CD8-positive, alpha-beta memory T cell (primary cell): ENCODE measurements at regions not wholly inside any gene's neighbourhood (a gene's known extent, or its start where the extent isn't known, plus 50 kb on each side); places are given as distances from the start of the nearest gene placed in this dataset.
"Not testable (repeated sequence)": the region's sequence is repeated elsewhere in the genome, so short reads cannot be mapped to it uniquely, and the experiment has no call there.

Experiments used
- CTCF ChIA-PET: fragments of 350-600 bp; sonication (Branson Sonifier 250); formaldehyde crosslinking; loops from one replicate; lab custom pipeline; 2021; ENCODE audit warnings: antibody characterized with exemption; lab: Charles Lee
- POLR2A ChIA-PET: fragments of 350-600 bp; sonication (Branson Sonifier 250); formaldehyde crosslinking; loops from one replicate; lab custom pipeline; 2021; ENCODE audit warnings: antibody characterized with exemption; lab: Charles Lee
- DNase-seq, 5 donors: peaks; one replicate each; pipeline versions ENCODE4 v3.0.0 to v3.0.0-alpha.2; 2020 to 2022; ENCODE audit warnings: mixed read lengths in 1 of 5
- H3K27ac ChIP-seq: one replicate; pipeline ENCODE4 v1.7.0; 2013; ENCODE audit warnings: low read depth, mild to moderate bottlenecking, low read length, moderate library complexity
- H3K27me3 ChIP-seq: 2 replicates; pipeline ENCODE4 v1.7.0; 2013; ENCODE audit warnings: low read length, mild to moderate bottlenecking; ENCODE audit not compliant: insufficient read depth, poor library complexity, severe bottlenecking
- H3K36me3 ChIP-seq: 2 replicates; pipeline ENCODE4 v1.7.0; 2013; ENCODE audit warnings: mild to moderate bottlenecking, low read length, moderate library complexity; ENCODE audit not compliant: insufficient read depth
- H3K4me1 ChIP-seq: 2 replicates; pipeline ENCODE4 v1.7.0; 2013; ENCODE audit warnings: mild to moderate bottlenecking, low read length, moderate library complexity; ENCODE audit not compliant: insufficient read depth
- H3K4me3 ChIP-seq: 2 replicates; pipeline ENCODE4 v1.7.0; 2013; ENCODE audit warnings: mild to moderate bottlenecking, low read length
- H3K9me3 ChIP-seq: 2 replicates; pipeline ENCODE4 v1.7.0; 2013; ENCODE audit warnings: mild to moderate bottlenecking, low read length
- H3K27ac Mint-ChIP-seq, 8 donors: one replicate each; pipeline ENCODE4 v1.8.0; 2020 to 2021; ENCODE audit warnings: mixed read lengths in 8 of 8, mild to moderate bottlenecking in 6 of 8, inconsistent platforms in 3 of 8, moderate library complexity in 3 of 8
- H3K27me3 Mint-ChIP-seq, 2 donors: one replicate each; pipeline ENCODE4 v1.8.0; 2020 to 2021; ENCODE audit warnings: mixed read lengths in 2 of 2, mild to moderate bottlenecking in 1 of 2, moderate library complexity in 1 of 2
- H3K36me3 Mint-ChIP-seq, 3 donors: one replicate each; pipeline ENCODE4 v1.8.0; 2020 to 2021; ENCODE audit warnings: mixed read lengths in 3 of 3, inconsistent platforms in 1 of 3, mild to moderate bottlenecking in 1 of 3
- H3K4me1 Mint-ChIP-seq, 3 donors: one replicate each; pipeline ENCODE4 v1.8.0; 2020 to 2021; ENCODE audit warnings: mixed read lengths in 3 of 3, inconsistent platforms in 1 of 3, mild to moderate bottlenecking in 1 of 3
- H3K4me3 Mint-ChIP-seq, 7 donors: one replicate each; pipeline ENCODE4 v1.8.0; 2020 to 2021; ENCODE audit warnings: mixed read lengths in 7 of 7, mild to moderate bottlenecking in 6 of 7, moderate library complexity in 4 of 7, inconsistent platforms in 2 of 7
- H3K9me3 Mint-ChIP-seq, 5 donors: one replicate each; pipeline ENCODE4 v1.8.0; 2020 to 2022; ENCODE audit warnings: mixed read lengths in 5 of 5, mild to moderate bottlenecking in 3 of 5, moderate library complexity in 2 of 5, inconsistent platforms in 1 of 5

GRCh38 chr13:24985107-24985506 is 110.8 kb upstream of the PABPC3 start:
- H3K4me1 Mint-ChIP-seq: peaks cover 0 to 4% (median 4%) of the 10 kb centered on the region in 3 donors
- H3K27ac ChIP-seq: no peak overlapping the region
- CTCF ChIA-PET: interaction anchor here (1.9 kb wide), 1 partner anchor 10 kb away, joined by 6 read pairs; no protein-coding TSS in a partner anchor
- H3K4me3 ChIP-seq: no peak overlapping the region
- no peaks in the 10 kb centered on the region for H3K36me3 Mint-ChIP-seq
- no peaks in the 10 kb centered on the region for H3K9me3 ChIP-seq
- peaks cover 7% of the 10 kb centered on the region for H3K27me3 ChIP-seq
- POLR2A ChIA-PET: no interaction called here
- no peak for DNase-seq
- H3K27me3 Mint-ChIP-seq: peaks cover 10 to 63% of the 10 kb centered on the region in 2 donors
- no peak overlapping the region for H3K4me3 Mint-ChIP-seq
- H3K27ac Mint-ChIP-seq: no peak overlapping the region
- no peaks in the 10 kb centered on the region for H3K4me1 ChIP-seq
- no peaks in the 10 kb centered on the region for H3K9me3 Mint-ChIP-seq
- no peaks in the 10 kb centered on the region for H3K36me3 ChIP-seq

- Mint-ChIP-seq H3K9me3 (no peaks in the 10 kb centered on the region), H3K27me3 (peaks cover 10 to 71% of the 10 kb centered on the region in 2 donors), H3K4me1 (peaks cover 0 to 4% (median 4%) of the 10 kb centered on the region in 3 donors), H3K4me3 (no peak overlapping the region), H3K27ac (no peak overlapping the region), H3K36me3 (no peaks in the 10 kb centered on the region)
- H3K4me3 ChIP-seq: no peak overlapping the region
- no peaks in the 10 kb centered on the region for H3K9me3 ChIP-seq
- H3K36me3 ChIP-seq: no peaks in the 10 kb centered on the region
- no peak for DNase-seq
- H3K27me3 ChIP-seq: peaks cover 7% of the 10 kb centered on the region
- ChIA-PET POLR2A (no interaction called here), CTCF (interaction anchor here (1.9 kb wide), 1 partner anchor 9 kb away, joined by 6 read pairs; no protein-coding TSS in a partner anchor)
- no peaks in the 10 kb centered on the region for H3K4me1 ChIP-seq
- H3K27ac ChIP-seq: no peak overlapping the region
Observed at GRCh38 chr13:24985896-24986295, 110.0 kb upstream of the PABPC3 start.

- ChIA-PET POLR2A (no interaction called here), CTCF (no interaction called here)
- no peak for DNase-seq
- Mint-ChIP-seq H3K4me1 (peaks cover 0 to 4% (median 4%) of the 10 kb centered on the region in 3 donors), H3K27ac (no peak overlapping the region), H3K36me3 (no peaks in the 10 kb centered on the region), H3K4me3 (no peak overlapping the region), H3K9me3 (no peaks in the 10 kb centered on the region), H3K27me3 (peaks cover 10 to 77% of the 10 kb centered on the region in 2 donors)
- no peaks in the 10 kb centered on the region for H3K36me3 ChIP-seq
- no peak overlapping the region for H3K4me3 ChIP-seq
- H3K27me3 ChIP-seq: peaks cover 7% of the 10 kb centered on the region
- H3K9me3 ChIP-seq: no peaks in the 10 kb centered on the region
- no peak overlapping the region for H3K27ac ChIP-seq
- H3K4me1 ChIP-seq: no peaks in the 10 kb centered on the region
Observed at GRCh38 chr13:24986826-24987225, 109.1 kb upstream of the PABPC3 start.

- H3K4me3 Mint-ChIP-seq, DNase-seq, POLR2A ChIA-PET, H3K27ac Mint-ChIP-seq, H3K36me3 Mint-ChIP-seq, H3K4me1 Mint-ChIP-seq, H3K27me3 ChIP-seq, CTCF ChIA-PET, H3K4me1 ChIP-seq, H3K4me3 ChIP-seq, H3K9me3 ChIP-seq, H3K27ac ChIP-seq, H3K36me3 ChIP-seq, H3K9me3 Mint-ChIP-seq: not testable (repeated sequence)
- H3K27me3 Mint-ChIP-seq: peaks cover 7 to 51% of the 10 kb centered on the region in 2 donors
Observed at GRCh38 chr13:24989959-24990358, 106.0 kb upstream of the PABPC3 start.

- H3K9me3 Mint-ChIP-seq, H3K9me3 ChIP-seq, H3K36me3 ChIP-seq, H3K36me3 Mint-ChIP-seq, DNase-seq, CTCF ChIA-PET, H3K27ac Mint-ChIP-seq, H3K27ac ChIP-seq, POLR2A ChIA-PET, H3K4me1 Mint-ChIP-seq, H3K27me3 ChIP-seq, H3K4me1 ChIP-seq, H3K4me3 ChIP-seq, H3K4me3 Mint-ChIP-seq: not testable (repeated sequence)
- H3K27me3 Mint-ChIP-seq: peaks cover 11 to 43% of the 10 kb centered on the region in 2 donors
Observed at GRCh38 chr13:24992946-24993345, 103.0 kb upstream of the PABPC3 start.

- no peaks in the 10 kb centered on the region for H3K4me1 ChIP-seq
- H3K4me3 Mint-ChIP-seq: no peak overlapping the region
- peaks cover 3 to 4% (median 4%) of the 10 kb centered on the region in 3 donors for H3K4me1 Mint-ChIP-seq
- no peaks in the 10 kb centered on the region for H3K36me3 ChIP-seq
- H3K27ac ChIP-seq: no peak overlapping the region
- H3K9me3 ChIP-seq: no peaks in the 10 kb centered on the region
- H3K27me3 ChIP-seq: no peaks in the 10 kb centered on the region
- ChIA-PET POLR2A (no interaction called here), CTCF (interaction anchor here (1.2 to 2.5 kb wide), 4 partner anchors 10 to 42 kb away, joined by 4 to 12 read pairs (median 5); no protein-coding TSS in a partner anchor)
- H3K27ac Mint-ChIP-seq: no peak overlapping the region
- no peak overlapping the region for H3K4me3 ChIP-seq
- no peaks in the 10 kb centered on the region for H3K9me3 Mint-ChIP-seq
- H3K27me3 Mint-ChIP-seq: peaks cover 13 to 37% of the 10 kb centered on the region in 2 donors
- peak; percentile 18 to 65 (median 28) for DNase-seq
- no peaks in the 10 kb centered on the region for H3K36me3 Mint-ChIP-seq
Observed at GRCh38 chr13:24995225-24995804, 100.6 kb upstream of the PABPC3 start.

GRCh38 chr13:24997367-24997967 is 98.5 kb upstream of the PABPC3 start:
- Histone ChIP-seq H3K9me3 (no peaks in the 10 kb centered on the region), H3K27me3 (no peaks in the 10 kb centered on the region), H3K36me3 (no peaks in the 10 kb centered on the region), H3K4me1 (no peaks in the 10 kb centered on the region), H3K27ac (no peak overlapping the region), H3K4me3 (no peak overlapping the region)
- Mint-ChIP-seq H3K27me3 (peaks cover 22 to 42% of the 10 kb centered on the region in 2 donors), H3K27ac (no peak overlapping the region), H3K36me3 (no peaks in the 10 kb centered on the region), H3K9me3 (no peaks in the 10 kb centered on the region), H3K4me1 (peaks cover 3 to 4% (median 4%) of the 10 kb centered on the region in 3 donors), H3K4me3 (no peak overlapping the region)
- ChIA-PET POLR2A (no interaction called here), CTCF (interaction anchor here (0.8 kb wide), 1 partner anchor 9 kb away, joined by 3 read pairs; no protein-coding TSS in a partner anchor)
- peak in 1 of 5 donors; percentile 18 for DNase-seq

GRCh38 chr13:24998433-24998832 is 97.5 kb upstream of the PABPC3 start:
- Histone ChIP-seq H3K27ac (no peak overlapping the region), H3K4me3 (no peak overlapping the region), H3K4me1 (no peaks in the 10 kb centered on the region), H3K27me3 (no peaks in the 10 kb centered on the region), H3K9me3 (no peaks in the 10 kb centered on the region), H3K36me3 (no peaks in the 10 kb centered on the region)
- Mint-ChIP-seq H3K4me3 (no peak overlapping the region), H3K27ac (no peak overlapping the region), H3K4me1 (peaks cover 3 to 4% (median 4%) of the 10 kb centered on the region in 3 donors), H3K27me3 (peaks cover 28 to 45% of the 10 kb centered on the region in 2 donors), H3K36me3 (no peaks in the 10 kb centered on the region), H3K9me3 (no peaks in the 10 kb centered on the region)
- ChIA-PET POLR2A (no interaction called here), CTCF (interaction anchor here (0.8 kb wide), 1 partner anchor 8 kb away, joined by 3 read pairs; no protein-coding TSS in a partner anchor)
- DNase-seq: no peak
